H1 (cell line): ENCODE measurements at regions not wholly inside any gene's neighbourhood (a gene's known extent, or its start where the extent isn't known, plus 50 kb on each side); places are given as distances from the start of the nearest gene placed in this dataset.

ENCODE experiments used
- CHD7 ChIP-seq: fragments of 300-600 bp; sonication (generic); IDR thresholded peaks from 2 replicates; pipeline ENCODE4 v1.7.1; 2012; ENCODE audit warnings: low read length, moderate library complexity, mild to moderate bottlenecking, inconsistent platforms; ENCODE audit not compliant: insufficient replicate concordance
- EGR1 ChIP-seq: IDR thresholded peaks from 2 replicates; pipeline ENCODE4 v1.6.1; 2011; ENCODE audit warnings: low read depth, low read length, borderline replicate concordance
- FOSL1 ChIP-seq: IDR thresholded peaks from 2 replicates; pipeline ENCODE4 v1.6.1; 2011; ENCODE audit warnings: mild to moderate bottlenecking, low read depth, low read length, moderate library complexity; ENCODE audit not compliant: insufficient read depth
- HDAC2 ChIP-seq, 2 experiments: fragments of 300-600 bp in 1 of 2; sonication (generic) in 1 of 2; IDR thresholded peaks; 2 replicates each; pipeline ENCODE4 v1.6.1; 2011 to 2012; ENCODE audit warnings: low read depth in 2 of 2, low read length in 2 of 2, mild to moderate bottlenecking in 2 of 2, moderate library complexity in 2 of 2, borderline replicate concordance in 1 of 2, inconsistent platforms in 1 of 2
- MAFK ChIP-seq: IDR thresholded peaks from 2 replicates; pipeline ENCODE4 v1.6.1; 2012; ENCODE audit warnings: low read depth, mild to moderate bottlenecking, improper control_type of control experiment, low read length
- POLR2A ChIP-seq, 2 experiments: IDR thresholded peaks; 1 replicate in 1 of 2; 2 replicates in 1 of 2; pipeline ENCODE4 v1.6.1; 2011; ENCODE audit warnings: low read depth in 2 of 2, low read length in 2 of 2, mild to moderate bottlenecking in 2 of 2; ENCODE audit errors: control extremely low read depth in 1 of 2
- RAD21 ChIP-seq, 2 experiments: IDR thresholded peaks in 1 of 2; conservative IDR thresholded peaks in 1 of 2; 2 replicates each; pipeline ENCODE4 v1.6.1; 2011; ENCODE audit warnings: low read depth in 2 of 2, low read length in 2 of 2, improper control_type of control experiment in 1 of 2, inconsistent platforms in 1 of 2, mild to moderate bottlenecking in 1 of 2, moderate library complexity in 1 of 2
- RBBP5 ChIP-seq: IDR thresholded peaks from 2 replicates; pipeline ENCODE4 v1.7.1; 2012; ENCODE audit warnings: low read depth, mild to moderate bottlenecking, inconsistent platforms, low read length, moderate library complexity, borderline replicate concordance
- RFX5 ChIP-seq: IDR thresholded peaks from 2 replicates; pipeline ENCODE4 v1.6.1; 2011; ENCODE audit warnings: low read depth, low read length, improper control_type of control experiment, borderline replicate concordance
- SUZ12 ChIP-seq: fragments of 200-600 bp; sonication (generic); IDR thresholded peaks from 2 replicates; pipeline ENCODE4 v1.6.1; 2012; ENCODE audit warnings: mild to moderate bottlenecking, inconsistent platforms, low read length, moderate library complexity, mixed read lengths
- TAF7 ChIP-seq: optimal IDR thresholded peaks from 2 replicates; pipeline ENCODE3; 2011; ENCODE audit warnings: low read depth, mild to moderate bottlenecking, inconsistent platforms, low read length, moderate library complexity, borderline replicate concordance
- TBP ChIP-seq: IDR thresholded peaks from 2 replicates; pipeline ENCODE4 v1.6.1; 2011; ENCODE audit warnings: low read depth, low read length, improper control_type of control experiment

- TF ChIP-seq CHD7 (no peak), HDAC2 (IDR thresholded peaks at IDR 0.05; ENCODE audit: borderline replicate concordance in 1 of 2, low read depth in 2 of 2, low read length in 2 of 2) (no peak), RFX5 (no peak), EGR1 (no peak), POLR2A (IDR thresholded peaks at IDR 0.05; ENCODE audit: control extremely low read depth in 1 of 2, low read depth in 2 of 2, low read length in 2 of 2) (no peak), RAD21 (IDR thresholded peaks at IDR 0.05 in 1 of 2, conservative IDR thresholded peaks at IDR 0.05 in 1 of 2; ENCODE audit: low read depth in 2 of 2, low read length in 2 of 2) (no peak), RBBP5 (no peak), TAF7 (no peak), MAFK (no peak), FOSL1 (no peak), TBP (no peak), SUZ12 (no peak)
These were observed 267.1 kb downstream of the SOX9 start (continued) for GRCh38 chr17:72387969-72388368.
